RPMI7951 (cell line): ENCODE measurements at regions not wholly inside any gene's neighbourhood (a gene's known extent, or its start where the extent isn't known, plus 50 kb on each side); places are given as distances from the start of the nearest gene placed in this dataset.

Source experiments
- DNase-seq: peaks from one replicate; pipeline ENCODE4 v3.0.0-alpha.2; 2012; ENCODE audit warnings: low read depth

GRCh38 chrX:98795636-98796035 is 1614.4 kb downstream of the PCDH19 start:
- DNase-seq = peak; percentile 5

DNA sequence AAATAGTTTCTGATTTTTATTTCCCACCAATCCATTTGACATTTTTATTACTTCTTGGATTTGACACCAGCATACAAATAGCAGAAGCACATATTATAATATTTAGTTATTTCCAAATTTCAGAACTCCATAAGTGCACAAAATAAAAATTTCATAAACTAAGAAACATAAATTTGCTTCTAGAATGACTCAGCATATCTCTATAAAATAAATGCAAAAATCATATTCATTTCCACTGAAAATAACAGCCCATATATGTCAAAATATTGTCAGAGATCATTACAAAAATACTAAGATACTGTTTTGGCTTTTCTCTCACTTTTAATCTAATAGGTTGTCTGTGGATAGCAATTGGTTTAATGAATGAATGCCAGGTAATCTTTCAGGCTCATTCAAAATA is 1654.2 kb downstream of the PCDH19 start:
- no peak for DNase-seq

DNA sequence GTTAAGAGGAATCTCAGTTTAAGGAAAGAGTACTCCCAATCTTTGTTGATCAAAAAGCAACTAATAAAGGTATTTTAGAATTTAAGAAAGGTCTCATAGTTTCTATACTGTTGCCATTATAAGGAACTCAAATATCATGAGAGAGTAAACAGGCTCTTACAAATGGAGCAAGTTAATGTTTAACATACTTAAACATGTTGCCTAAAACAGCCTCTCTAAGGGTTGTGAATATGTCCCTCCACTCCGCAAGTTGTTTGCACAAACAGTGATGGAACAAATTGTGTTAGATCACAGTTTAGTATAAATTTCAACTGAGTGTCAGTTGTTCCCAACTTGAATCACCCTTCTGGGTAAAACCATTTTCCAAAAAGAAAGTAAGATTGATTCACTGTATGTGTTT is 1678.3 kb downstream of the PCDH19 start:
- DNase-seq = no peak

DNA sequence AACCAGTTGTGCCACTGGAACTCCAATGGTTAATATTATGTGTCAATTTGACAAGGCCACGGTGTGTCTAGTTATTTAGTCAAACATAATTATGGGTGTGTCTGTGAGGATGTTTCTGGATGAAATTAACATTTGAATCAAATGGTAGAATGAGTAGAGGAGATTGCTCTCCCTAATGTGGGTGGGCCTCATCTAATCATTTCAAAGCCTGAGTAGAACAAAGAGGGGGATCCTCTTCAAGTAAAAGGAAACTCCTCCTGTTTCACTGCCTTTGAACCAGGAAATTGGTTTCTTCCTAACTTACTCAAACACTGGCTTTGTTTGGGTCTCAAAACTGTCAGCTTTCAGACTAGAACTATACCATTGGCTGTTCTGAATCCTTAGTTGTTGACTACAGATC is 1692.1 kb downstream of the PCDH19 start:
- DNase-seq = no peak
